ENCODE measurements at regions not wholly inside any gene's neighbourhood (a gene's known extent, or its start where the extent isn't known, plus 50 kb on each side); places are given as distances from the start of the nearest gene placed in this dataset.

DNA sequence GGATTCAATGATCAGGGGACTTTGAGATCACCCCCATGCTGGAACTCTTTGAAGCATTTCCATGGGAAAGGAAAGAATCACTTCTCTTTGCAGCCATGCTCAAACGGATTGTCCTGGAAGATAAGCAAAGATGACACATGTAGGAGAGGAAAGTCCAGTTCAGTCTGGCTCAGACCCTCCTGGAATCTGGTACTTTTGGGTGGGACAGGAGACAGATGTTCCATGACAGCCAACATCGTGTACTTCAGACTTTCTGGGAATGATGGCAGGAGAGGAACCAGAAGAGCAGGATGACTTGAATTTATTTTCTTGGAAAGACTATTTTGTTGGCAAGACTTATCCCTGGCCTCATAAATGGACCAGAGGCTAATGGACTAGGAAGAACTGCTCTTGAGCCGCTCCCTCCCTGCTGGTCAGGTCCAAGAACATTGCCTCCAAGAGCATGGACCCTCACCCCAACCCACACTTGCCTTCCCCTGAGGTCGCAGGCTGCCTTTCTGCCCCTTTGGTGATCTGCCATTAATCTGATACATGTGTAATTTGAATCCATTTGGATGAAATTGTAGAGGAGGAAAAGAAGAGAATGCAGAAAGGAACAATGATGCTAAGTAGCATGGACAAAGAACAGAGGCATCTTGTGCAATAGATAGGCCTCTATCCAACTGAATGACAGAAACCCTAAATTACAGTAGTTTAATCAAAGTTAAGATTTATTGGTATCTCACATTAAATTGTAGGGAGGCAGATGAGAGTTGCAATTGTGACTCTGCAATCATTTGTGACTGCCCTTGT is 201.0 kb downstream of the SNX19 start:
- DNase-seq (ENCODE audit: low spot score): no peak

DNA sequence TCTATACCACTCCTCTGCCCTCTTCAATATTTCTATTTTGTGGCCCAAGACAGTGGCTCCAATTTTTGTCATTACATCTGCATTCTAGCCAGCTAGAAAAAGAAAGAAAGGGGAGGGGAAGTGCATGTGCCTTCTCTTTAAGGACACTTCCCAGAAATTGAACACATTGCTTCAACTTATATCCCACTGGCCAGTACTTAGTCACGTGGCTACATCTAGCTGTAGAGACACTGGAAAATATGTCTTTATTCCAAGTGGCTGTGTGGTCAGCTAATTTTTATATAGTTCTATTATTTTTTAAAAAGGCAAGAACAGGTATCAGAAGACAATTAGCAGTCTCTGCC is 200.4 kb downstream of the SNX19 start:
- no peak for DNase-seq (ENCODE audit: low spot score)

DNA sequence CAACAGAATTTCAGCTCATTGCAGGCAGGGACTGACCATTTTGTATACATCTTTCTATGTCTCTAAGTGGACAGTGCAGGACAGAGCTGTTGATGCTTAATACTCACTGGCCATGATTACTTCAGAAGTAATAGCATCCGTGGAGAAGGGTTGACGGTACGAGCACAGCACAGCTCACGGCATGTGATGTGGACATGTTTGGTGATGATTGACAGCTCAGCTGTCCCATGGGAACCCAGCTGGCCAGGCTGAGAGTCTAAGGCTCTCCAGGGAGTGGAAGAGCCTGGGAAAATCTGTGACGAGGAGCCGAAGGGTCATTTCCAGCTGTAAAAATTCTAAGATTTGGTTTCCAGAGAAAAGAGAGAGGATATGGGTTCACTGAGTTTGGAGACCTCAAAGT is 198.2 kb downstream of the SNX19 start:
- no peak for DNase-seq (ENCODE audit: low spot score)

DNA sequence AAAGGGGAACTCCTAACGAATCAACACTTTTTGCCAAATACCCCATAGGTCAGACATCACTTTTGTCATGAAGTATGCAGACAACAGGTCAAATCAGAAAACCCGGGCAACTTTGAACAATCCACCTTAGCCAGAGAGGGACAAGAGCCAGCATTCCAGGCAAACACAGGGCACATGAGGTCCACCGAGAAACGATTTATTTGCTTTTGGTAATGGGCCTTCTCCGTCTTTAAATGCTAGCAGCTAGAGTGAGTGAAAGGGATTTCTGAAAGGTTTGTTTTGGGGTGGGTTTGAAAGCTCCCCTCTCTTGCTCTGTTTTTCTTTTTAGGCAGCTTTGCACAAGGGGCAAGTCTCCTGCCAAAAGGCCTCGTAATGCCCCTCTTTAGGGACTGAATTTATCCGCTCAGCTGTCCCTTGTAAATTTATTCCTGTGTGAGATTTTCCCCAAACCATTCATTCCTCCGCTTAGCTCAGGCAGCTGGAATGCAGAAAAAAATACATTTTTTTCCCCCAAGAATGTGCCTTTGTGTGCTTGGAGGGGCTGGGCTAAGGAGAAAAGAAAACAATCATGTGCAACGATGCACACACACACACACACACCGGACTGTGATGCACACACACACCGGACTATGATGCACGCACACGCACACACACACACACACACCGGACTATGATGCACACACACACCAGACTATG is 196.9 kb downstream of the SNX19 start:
- no peak for DNase-seq (ENCODE audit: low spot score)

GRCh38 chr11:130720232-130721022 is 195.9 kb downstream of the SNX19 start:
- no peak for DNase-seq (ENCODE audit: low spot score)

DNA sequence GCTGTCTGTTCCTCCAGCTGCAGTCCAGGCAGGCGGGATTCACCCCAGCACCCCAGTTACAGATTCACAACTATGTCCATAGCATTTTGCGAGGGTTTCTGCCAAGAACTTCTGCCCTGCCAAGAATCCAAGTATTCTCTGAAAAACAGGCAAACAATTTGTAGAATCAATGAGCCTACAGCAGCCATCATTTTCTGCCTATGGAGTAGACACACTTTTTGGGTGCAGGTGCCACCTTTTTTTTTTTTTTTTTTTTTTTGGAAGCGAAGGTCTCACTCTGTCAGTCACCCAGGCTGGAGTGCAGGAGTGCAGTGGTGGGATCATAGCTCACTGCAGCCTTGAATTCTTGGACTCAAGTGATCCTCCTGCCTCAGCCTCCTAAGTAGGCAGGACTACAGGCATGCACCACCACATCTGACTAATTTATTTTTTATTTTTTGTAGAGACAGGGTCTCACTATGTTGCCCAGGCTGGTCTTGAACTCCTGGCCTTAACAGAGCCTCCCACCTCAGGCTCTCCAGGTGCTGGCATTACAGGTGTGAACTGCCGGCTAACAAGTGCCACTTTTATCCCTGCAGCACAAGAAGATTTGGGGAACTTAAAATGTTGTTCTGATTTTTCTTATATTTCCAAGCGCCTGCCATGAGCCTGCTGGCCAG is 195.1 kb downstream of the SNX19 start:
- DNase-seq (ENCODE audit: low spot score): no peak

DNA sequence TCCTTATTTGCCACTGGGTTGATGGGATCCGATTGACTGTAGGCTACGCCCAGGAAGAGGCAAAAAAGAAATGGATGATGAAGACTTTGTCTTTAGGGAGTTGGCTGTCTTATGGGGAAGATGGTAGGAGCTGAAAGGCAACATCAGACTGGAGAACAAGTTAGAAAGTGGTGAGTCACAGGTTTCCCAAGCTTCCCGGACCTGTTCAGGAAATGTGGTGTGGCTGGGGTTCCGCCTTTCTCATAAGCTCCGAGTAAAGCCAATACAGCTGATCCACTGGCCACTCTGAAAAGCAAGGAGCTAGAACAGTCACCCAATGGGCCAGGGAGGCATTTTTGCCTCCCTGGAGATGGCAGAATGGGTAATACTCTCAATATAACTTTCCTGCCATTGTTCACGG is 194.5 kb downstream of the SNX19 start:
- DNase-seq (ENCODE audit: low spot score): no peak

- no peak for DNase-seq (ENCODE audit: low spot score)
These were observed 193.9 kb downstream of the SNX19 start for GRCh38 chr11:130722401-130722800.

DNA sequence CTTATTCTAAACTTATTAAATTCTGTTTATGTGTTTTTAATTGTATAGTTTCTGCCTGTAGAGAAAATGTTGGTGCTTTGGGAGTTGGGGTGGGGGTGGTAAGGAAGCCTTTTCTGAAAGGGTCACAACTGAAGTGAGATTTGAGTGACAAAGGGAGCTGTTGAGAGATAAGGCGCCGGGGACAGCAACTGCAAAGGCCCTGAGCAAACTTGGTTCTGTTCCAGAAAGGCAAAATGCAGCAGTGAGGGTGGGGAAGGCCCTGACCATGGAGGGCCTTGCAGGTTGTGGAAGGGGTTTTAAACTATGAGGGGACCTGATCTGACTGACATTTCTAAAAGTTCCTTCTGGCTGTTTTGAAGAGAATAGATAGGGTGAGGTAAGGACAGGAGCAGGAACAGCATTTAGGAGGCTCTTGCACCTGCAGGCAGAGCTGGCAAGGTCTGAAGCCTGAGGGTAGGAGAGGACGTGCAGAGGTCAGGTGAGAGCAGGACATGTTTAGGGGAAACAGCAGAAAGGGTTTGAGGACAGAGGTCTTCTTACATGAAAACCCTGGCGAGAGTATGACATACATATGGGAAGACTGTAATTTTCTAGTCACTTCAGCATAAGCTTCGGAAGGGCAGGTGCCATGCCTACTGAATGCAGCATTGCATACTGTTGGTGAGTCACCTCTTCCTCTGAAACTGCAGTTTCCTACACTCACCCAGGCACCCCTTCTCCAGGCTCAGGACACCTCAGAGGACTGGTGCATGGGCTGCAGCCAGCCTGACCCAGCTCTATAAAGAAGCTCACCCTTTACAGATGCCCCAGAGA is 190.7 kb downstream of the SNX19 start:
- no peak for DNase-seq (ENCODE audit: low spot score)

DNA sequence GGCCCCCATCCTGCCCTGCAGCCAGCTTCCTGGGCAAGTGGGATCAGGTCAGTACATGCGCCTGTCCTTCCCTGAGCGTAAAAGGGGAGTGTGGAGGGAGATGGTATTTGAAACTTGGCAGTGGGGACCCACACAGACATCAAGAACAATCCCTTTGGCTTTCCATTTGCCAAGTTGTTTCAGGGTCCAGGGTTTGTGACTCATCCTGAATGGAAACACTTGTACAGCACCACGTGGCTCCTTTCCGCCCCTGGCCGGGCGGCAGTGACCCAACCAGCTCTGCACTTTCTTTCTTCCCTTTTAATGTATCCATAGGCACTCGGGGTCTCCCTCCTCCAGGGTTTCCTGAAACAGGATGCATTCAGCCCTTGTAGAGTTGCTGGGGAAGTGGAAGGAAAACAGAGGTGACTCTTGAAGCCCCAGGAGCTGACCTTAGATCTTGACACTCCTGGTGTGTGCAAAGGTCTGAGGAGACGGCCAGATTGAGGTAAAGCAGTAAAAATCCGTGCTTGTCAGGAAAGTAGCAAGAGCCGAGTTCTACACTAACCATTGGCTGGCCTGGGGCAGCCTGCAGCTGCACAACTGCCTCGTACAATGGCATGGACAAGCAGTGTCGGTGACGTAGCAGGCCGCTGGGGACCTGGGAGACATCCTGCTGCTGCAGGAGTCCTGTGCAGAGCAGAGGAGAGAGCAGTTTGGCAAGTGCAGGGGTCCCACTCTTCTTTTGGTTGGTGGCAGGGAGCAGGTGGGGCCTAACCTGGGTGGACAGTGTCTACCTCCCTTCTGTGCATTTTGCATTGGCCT is 189.8 kb downstream of the SNX19 start:
- DNase-seq (ENCODE audit: low spot score): no peak

- DNase-seq (ENCODE audit: low spot score): no peak
These were observed 188.8 kb downstream of the SNX19 start for GRCh38 chr11:130727157-130728119.

GRCh38 chr11:130728185-130729180 is 187.8 kb downstream of the SNX19 start:
- DNase-seq (ENCODE audit: low spot score): no peak

DNA sequence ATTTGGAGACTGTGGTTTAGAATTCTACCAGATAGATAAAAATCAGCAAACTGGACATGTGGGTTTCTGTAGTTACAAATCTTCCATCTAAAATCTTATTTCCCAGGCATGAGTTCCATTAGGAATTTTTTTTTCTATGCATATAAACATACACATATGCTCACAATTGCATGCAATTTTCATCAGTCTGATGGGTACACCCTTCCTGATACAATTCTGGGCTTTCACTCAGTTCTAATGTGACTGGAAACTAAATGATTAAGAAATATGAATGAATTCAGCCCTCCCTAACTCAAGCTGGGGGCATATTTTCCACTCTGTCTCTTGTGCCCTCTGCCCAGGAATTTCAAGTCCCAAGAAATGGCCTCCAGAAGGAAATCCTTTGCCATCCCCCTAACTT is 187.1 kb downstream of the SNX19 start:
- DNase-seq (ENCODE audit: low spot score): no peak

DNA sequence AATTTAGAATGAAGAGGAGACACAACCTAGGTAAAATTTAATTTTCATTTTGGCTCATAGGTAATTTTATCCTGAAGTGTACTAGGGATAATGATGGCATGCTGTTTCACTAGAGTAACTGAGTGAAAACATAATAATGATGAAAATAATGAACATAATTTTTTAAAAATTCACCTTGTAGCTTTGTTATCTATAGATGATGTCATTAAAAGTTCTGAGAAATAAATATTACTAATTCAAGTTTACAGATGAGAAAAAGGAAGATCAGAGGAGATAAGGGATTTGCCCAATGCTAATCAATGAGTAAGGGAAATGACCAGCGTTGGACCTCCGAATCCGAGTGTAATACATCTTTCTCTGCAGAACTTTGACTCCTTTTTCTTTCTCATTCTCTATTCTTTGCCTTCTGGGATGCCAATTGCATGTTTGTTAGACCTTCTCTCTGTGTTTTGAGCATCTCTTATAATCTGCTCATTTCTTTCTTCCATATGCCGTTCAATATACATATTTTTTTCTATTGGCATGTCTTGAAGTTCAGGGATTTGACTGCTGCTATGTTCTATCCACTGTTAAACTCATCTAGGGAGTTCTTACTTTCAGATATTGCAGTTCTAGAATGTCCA is 186.5 kb downstream of the SNX19 start:
- no peak for DNase-seq (ENCODE audit: low spot score)

DNA sequence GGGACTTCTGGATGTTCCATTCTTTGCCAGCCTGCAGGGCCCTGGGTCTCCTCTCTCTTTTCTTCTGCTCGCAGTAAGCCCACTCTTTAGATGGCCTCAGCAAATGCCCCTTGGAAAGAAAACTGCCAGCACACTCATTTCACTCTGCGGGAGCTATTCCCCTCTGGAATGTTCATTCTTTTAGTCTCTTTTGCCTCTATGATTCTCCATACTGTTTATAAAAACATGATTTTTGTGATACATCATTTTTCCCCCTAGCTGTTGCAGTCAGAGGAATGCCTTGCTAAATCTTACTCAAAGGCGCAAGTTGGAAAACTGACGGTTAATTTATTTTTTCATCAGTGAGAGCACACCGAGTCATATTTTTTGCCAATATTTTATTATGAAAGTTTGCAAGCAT is 184.9 kb downstream of the SNX19 start:
- no peak for DNase-seq (ENCODE audit: low spot score)

GRCh38 chr11:130732476-130732875 is 183.8 kb downstream of the SNX19 start:
- DNase-seq (ENCODE audit: low spot score): no peak

GRCh38 chr11:130737041-130737830 is 179.0 kb downstream of the SNX19 start:
- no peak for DNase-seq (ENCODE audit: low spot score)

All from D341Med (cell line).